HepG2 (cell line): ENCODE measurements at regions not wholly inside any gene's neighbourhood (a gene's known extent, or its start where the extent isn't known, plus 50 kb on each side); places are given as distances from the start of the nearest gene placed in this dataset.

Experiments
- ATAC-seq: fragments of 200-7000 bp; cut with Tn5 transposase; 3 replicates; pipeline ENCODE4 v1.9.1; 2020; ENCODE audit warnings: mild to moderate bottlenecking, moderate library complexity
- BruUV-seq: library from RNA; stranded (reverse); fragments of 400-500 nt; replicated peaks from 2 replicates; lab custom pipeline; 2021; lab: Mats Ljungman, UMichigan
- CTCF ChIA-PET: fragments of 300-600 bp; formaldehyde crosslinking; extraction: SDS; loops from one replicate; lab custom pipeline; 2021; ENCODE audit warnings: low total read pairs, inconsistent platforms, low intra/inter-chr PET ratio; lab: Yijun Ruan, JAX
- POLR2A ChIA-PET: fragments of 350-600 bp; sonication (Branson Sonifier 250); formaldehyde crosslinking; loops from one replicate; lab custom pipeline; 2020; ENCODE audit warnings: antibody characterized with exemption, inconsistent platforms; lab: Yijun Ruan, JAX
- DNase-seq: peaks from one replicate; pipeline ENCODE4 v3.0.0-alpha.2; 2015; ENCODE audit warnings: low spot score
- FAIRE-seq: peaks from 3 replicates; lab custom pipeline; 2011; peaks lifted over from hg19 to GRCh38; lab: Jason Lieb, UNC
- H2AFZ ChIP-seq: one replicate; pipeline ENCODE4 v1.6.1; 2011; ENCODE audit warnings: low read length, inconsistent platforms
- H3K27ac ChIP-seq: fragments of 300-600 bp; 3 replicates; pipeline ENCODE4 v1.8.0; 2011; ENCODE audit warnings: mixed run types, mild to moderate bottlenecking, mixed read lengths, low read length, inconsistent platforms; ENCODE audit not compliant: insufficient read depth; ENCODE audit errors: extremely low read length
- H3K27me3 ChIP-seq, 2 experiments: fragments of 200-600 bp in 1 of 2; 2 replicates in 1 of 2; 3 replicates in 1 of 2; pipeline versions ENCODE4 v1.6.0 to v1.8.0; 2011; ENCODE audit warnings: low read length in 2 of 2, mild to moderate bottlenecking in 2 of 2, moderate library complexity in 2 of 2, inconsistent platforms in 1 of 2; ENCODE audit not compliant: insufficient read depth in 2 of 2, control insufficient read depth in 1 of 2
- H3K36me3 ChIP-seq, 2 experiments: fragments of 200-600 bp in 1 of 2; replicated peaks in 1 of 2; 2 replicates in 1 of 2; 3 replicates in 1 of 2; pipeline versions ENCODE4 v1.5.1 to v1.8.0; 2011; ENCODE audit warnings: low read length in 2 of 2, inconsistent platforms in 1 of 2; ENCODE audit not compliant: insufficient read depth in 2 of 2, control insufficient read depth in 1 of 2
- H3K4me1 ChIP-seq: 2 replicates; pipeline ENCODE4 v1.5.1; 2012; ENCODE audit warnings: low read length, inconsistent platforms; ENCODE audit not compliant: insufficient read depth
- H3K4me2 ChIP-seq: 2 replicates; pipeline ENCODE4 v1.6.0; 2011; ENCODE audit warnings: low read depth, low read length, inconsistent platforms
- H3K4me3 ChIP-seq, 3 experiments: fragments of 200-600 bp in 1 of 3; sonication (generic), shearing (Covaris generic) in 1 of 3; replicated peaks in 1 of 3; 2 replicates each; pipeline ENCODE4 v1.5.1; 2011 to 2016; ENCODE audit warnings: low read length in 3 of 3, inconsistent platforms in 2 of 3, low read depth in 2 of 3, mild to moderate bottlenecking in 2 of 3, control low read depth in 1 of 3, mixed read lengths in 1 of 3; ENCODE audit not compliant: insufficient read depth in 1 of 3
- H3K79me2 ChIP-seq: one replicate; pipeline ENCODE4 v1.6.1; 2011; ENCODE audit warnings: low read length, inconsistent platforms; ENCODE audit not compliant: insufficient read depth
- H3K9ac ChIP-seq: 2 replicates; pipeline ENCODE4 v1.6.0; 2011; ENCODE audit warnings: mild to moderate bottlenecking, low read depth, low read length, inconsistent platforms; ENCODE audit not compliant: insufficient read depth
- H3K9me3 ChIP-seq: 2 replicates; pipeline ENCODE4 v1.5.1; 2012; ENCODE audit warnings: mild to moderate bottlenecking, low read length
- H4K20me1 ChIP-seq: 2 replicates; pipeline ENCODE4 v1.6.0; 2011; ENCODE audit warnings: inconsistent platforms, mild to moderate bottlenecking, low read length, moderate library complexity; ENCODE audit not compliant: insufficient read depth
- CEBPB ChIP-seq: IDR thresholded peaks from 2 replicates; pipeline ENCODE4 v1.6.1; 2011; ENCODE audit warnings: low read depth, low read length, improper control_type of control experiment, borderline replicate concordance
- CENPBD1 ChIP-seq: sonication (generic); formaldehyde crosslinking; IDR thresholded peaks from 2 replicates; pipeline ENCODE4 v1.8.0; 2022; ENCODE audit warnings: missing genetic modification reagents, low read depth, mild to moderate bottlenecking, borderline replicate concordance
- STAG1 ChIP-seq: sonication (generic); formaldehyde crosslinking; IDR thresholded peaks from 2 replicates; pipeline ENCODE4 v1.4.0; 2020; ENCODE audit warnings: missing genetic modification reagents
- ZNF513 ChIP-seq: sonication (generic); formaldehyde crosslinking; conservative IDR thresholded peaks from 2 replicates; pipeline ENCODE4 v1.5.0; 2020; ENCODE audit warnings: missing genetic modification reagents
- WGBS: methylation state at CpG from one replicate; pipeline ENCODE4 v1.1.6; 2017; ENCODE audit warnings: low lambda C conversion rate; 5-methylcytosine and 5-hydroxymethylcytosine counted together
- in situ Hi-C: cut with HindIII; loops from 2 replicates; pipeline ENCODE4 v1.10.0; 2017; ENCODE audit warnings: low pct_unique_long_range_greater_than_20kb; ENCODE audit not compliant: extremely low pct_ligation_motif_present
- intact Hi-C: fragments of 100-400 bp; cut with micrococcal nuclease; formaldehyde crosslinking; loops from one replicate; pipeline ENCODE4 v1.10.0; 2022; ENCODE audit not compliant: unreplicated experiment
- TF ChIP-seq, protein P1 (sequence below): sonication (generic); formaldehyde crosslinking; IDR thresholded peaks from 2 replicates; pipeline ENCODE4 v1.5.0; 2020; ENCODE audit warnings: mild to moderate bottlenecking, missing genetic modification reagents, moderate library complexity

- Histone ChIP-seq H3K27ac (no peak overlapping the region), H3K4me1 (no peaks in the 10 kb centered on the region; the same call in 1 of the 2 replicates), H2AFZ (no peak overlapping the region), H3K9ac (no peak overlapping the region), H3K9me3 (no peaks in the 10 kb centered on the region), H3K4me3 (no peak overlapping the region), H3K79me2 (no peaks in the 10 kb centered on the region), H4K20me1 (no peaks in the 10 kb centered on the region), H3K36me3 (no peaks in the 10 kb centered on the region), H3K27me3 (no peaks in the 10 kb centered on the region; a peak in 1 of 5 replicates), H3K4me2 (no peak overlapping the region)
- CTCF ChIA-PET = no interaction called here
- in situ Hi-C loops = loop anchor here (10.0 to 25.0 kb wide), 2 partner anchors 159 to 571 kb away; no protein-coding TSS in a partner anchor
- DNase-seq = no peak
- no peak for TF ChIP-seq CEBPB
- TF ChIP-seq, protein P1, sequence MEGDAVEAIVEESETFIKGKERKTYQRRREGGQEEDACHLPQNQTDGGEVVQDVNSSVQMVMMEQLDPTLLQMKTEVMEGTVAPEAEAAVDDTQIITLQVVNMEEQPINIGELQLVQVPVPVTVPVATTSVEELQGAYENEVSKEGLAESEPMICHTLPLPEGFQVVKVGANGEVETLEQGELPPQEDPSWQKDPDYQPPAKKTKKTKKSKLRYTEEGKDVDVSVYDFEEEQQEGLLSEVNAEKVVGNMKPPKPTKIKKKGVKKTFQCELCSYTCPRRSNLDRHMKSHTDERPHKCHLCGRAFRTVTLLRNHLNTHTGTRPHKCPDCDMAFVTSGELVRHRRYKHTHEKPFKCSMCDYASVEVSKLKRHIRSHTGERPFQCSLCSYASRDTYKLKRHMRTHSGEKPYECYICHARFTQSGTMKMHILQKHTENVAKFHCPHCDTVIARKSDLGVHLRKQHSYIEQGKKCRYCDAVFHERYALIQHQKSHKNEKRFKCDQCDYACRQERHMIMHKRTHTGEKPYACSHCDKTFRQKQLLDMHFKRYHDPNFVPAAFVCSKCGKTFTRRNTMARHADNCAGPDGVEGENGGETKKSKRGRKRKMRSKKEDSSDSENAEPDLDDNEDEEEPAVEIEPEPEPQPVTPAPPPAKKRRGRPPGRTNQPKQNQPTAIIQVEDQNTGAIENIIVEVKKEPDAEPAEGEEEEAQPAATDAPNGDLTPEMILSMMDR (CRISPR knock-in tag) = peak; percentile 19; the same call in 1 of the 2 replicates
- TF ChIP-seq ZNF513 (CRISPR knock-in tag) = no peak
- TF ChIP-seq STAG1 (CRISPR knock-in tag) = peak; percentile 24; the same call in 1 of the 2 replicates
- no peak for TF ChIP-seq CENPBD1 (CRISPR knock-in tag)
- no TSS peak for BruUV-seq
- POLR2A ChIA-PET = no interaction called here
- FAIRE-seq = no peak
- WGBS = 47% methylated on average over 2 of the region's 2 CpGs
- no peak for ATAC-seq
- intact Hi-C loops = no loop called here
These were observed 85.1 kb downstream of the TMEM30B start for GRCh38 chr14:61196034-61196433.
